ENCODE measurements at regions not wholly inside any gene's neighbourhood (a gene's known extent, or its start where the extent isn't known, plus 50 kb on each side); places are given as distances from the start of the nearest gene placed in this dataset.

GRCh38 chr14:97361181-97361580 is 564.0 kb downstream of the VRK1 start:
- Histone ChIP-seq H4K5ac (ENCODE audit: low read depth, low read length) (no peak overlapping the region), H4K20me1 (ENCODE audit: insufficient read depth, low read length) (no peaks in the 10 kb centered on the region), H3K4ac (ENCODE audit: low read depth, low read length) (no peak overlapping the region), H3K23ac (ENCODE audit: low read depth, low read length) (no peak overlapping the region), H4K91ac (ENCODE audit: insufficient read depth, low read depth, low read length) (no peak overlapping the region), H3K4me2 (ENCODE audit: low read depth, low read length) (no peak overlapping the region), H3K36me3 (ENCODE audit: control insufficient read depth, insufficient read depth, low read length) (no peaks in the 10 kb centered on the region), H4K8ac (ENCODE audit: low read depth in 2 of 2, low read length in 2 of 2) (no peak overlapping the region), H2AK9ac (replicated peaks; ENCODE audit: low read depth, low read length, poor library complexity) (no peak overlapping the region), H2AFZ (replicated peaks; ENCODE audit: low read length, poor library complexity) (no peak overlapping the region), H3K79me1 (ENCODE audit: low read depth in 1 of 2, low read length in 2 of 2) (no peaks in the 10 kb centered on the region), H2BK5ac (ENCODE audit: low read depth, low read length, poor library complexity, severe bottlenecking) (no peak overlapping the region), H2BK20ac (ENCODE audit: low read depth, low read length) (no peak overlapping the region), H3K56ac (ENCODE audit: extremely low read depth, insufficient read depth, low read length) (no peak overlapping the region), H3K4me1 (ENCODE audit: control insufficient read depth, insufficient read depth, low read length) (no peaks in the 10 kb centered on the region), H2BK15ac (ENCODE audit: low read depth, low read length) (no peak overlapping the region), H3K27ac (ENCODE audit: insufficient read depth, low read length) (no peak overlapping the region), H3K4me3 (ENCODE audit: insufficient read depth, low read depth, low read length) (no peak overlapping the region), H3K18ac (ENCODE audit: low read depth, low read length) (no peak overlapping the region), H3K9me3 (ENCODE audit: control insufficient read depth, insufficient read depth, low read length) (peaks cover 38% of the 10 kb centered on the region), H3K27me3 (ENCODE audit: control insufficient read depth, insufficient read depth, low read length) (no peaks in the 10 kb centered on the region), H3K9me1 (ENCODE audit: insufficient read depth, low read length) (no peaks in the 10 kb centered on the region), H3K9ac (ENCODE audit: low read depth, low read length) (no peak overlapping the region), H3K14ac (replicated peaks; ENCODE audit: low read depth, low read length) (no peak overlapping the region), H2BK120ac (ENCODE audit: low read depth, low read length) (no peak overlapping the region), H2AK5ac (ENCODE audit: low read depth, low read length) (no peak overlapping the region)
- ATAC-seq (ENCODE audit: low read depth), result no peak
- dilution Hi-C loops (cut with HindIII; ENCODE audit: low sequenced_read_pairs, unreplicated experiment), result no loop called here
- 29% methylated on average over 1 of the region's 6 CpGs; no CpG with 5 or more reads in 1 of the 2 experiments for WGBS, 2 experiments (ENCODE audit: extremely low coverage in 2 of 2, insufficient read length in 1 of 2)
- ChIA-PET POLR2A (ENCODE audit: unreplicated experiment) (no interaction called here), CTCF (no interaction called here)
- TF ChIP-seq RCOR1 (IDR thresholded peaks at IDR 0.05; ENCODE audit: insufficient replicate concordance, low read length) (no peak), MAZ (IDR thresholded peaks at IDR 0.05; ENCODE audit: borderline replicate concordance, low read depth, low read length) (no peak), RAD21 (IDR thresholded peaks at IDR 0.05; ENCODE audit: low read length) (no peak)
- no peak for DNase-seq
- in situ Hi-C loops (cut with MboI; ENCODE audit: low sequenced_read_pairs), result no loop called here
- BruUV-seq (replicated peaks), result no TSS peak
- intact Hi-C loops (cut with micrococcal nuclease), result no loop called here

Data from IMR-90 (cell line).